Hypothalamus (tissue), 51 donors: ENCODE measurements at regions not wholly inside any gene's neighbourhood (a gene's known extent, or its start where the extent isn't known, plus 50 kb on each side); places are given as distances from the start of the nearest gene placed in this dataset.
"Not testable (repeated sequence)": the region's sequence is repeated elsewhere in the genome, so short reads cannot be mapped to it uniquely, and the experiment has no call there.

Source experiments
- DNase-seq, 51 donors: peaks; one replicate each; lab custom pipeline; 2025; lab: John Stamatoyannopoulos, UW

GRCh38 chr18:76053551-76053950 is 441.5 kb downstream of the ZNF516 start:
- no peak for DNase-seq

DNA sequence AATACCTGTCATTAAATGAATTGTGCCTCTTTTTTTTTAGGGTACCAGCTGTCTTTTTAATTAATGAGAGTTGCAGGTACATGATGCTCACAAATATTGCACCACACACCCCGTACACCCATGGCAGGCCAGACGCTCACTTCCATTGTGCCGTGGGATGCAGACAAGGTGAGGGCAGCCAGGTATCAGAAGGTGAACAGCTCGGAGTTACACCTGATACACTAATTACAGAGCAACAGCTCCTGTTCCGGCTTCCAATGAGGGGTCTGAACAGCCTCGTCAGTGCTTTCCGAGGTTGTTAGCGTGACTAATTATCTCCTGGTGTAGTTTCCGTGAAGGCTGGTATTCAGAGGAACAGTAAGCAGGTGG is 442.8 kb downstream of the ZNF516 start:
- DNase-seq, result no peak

DNA sequence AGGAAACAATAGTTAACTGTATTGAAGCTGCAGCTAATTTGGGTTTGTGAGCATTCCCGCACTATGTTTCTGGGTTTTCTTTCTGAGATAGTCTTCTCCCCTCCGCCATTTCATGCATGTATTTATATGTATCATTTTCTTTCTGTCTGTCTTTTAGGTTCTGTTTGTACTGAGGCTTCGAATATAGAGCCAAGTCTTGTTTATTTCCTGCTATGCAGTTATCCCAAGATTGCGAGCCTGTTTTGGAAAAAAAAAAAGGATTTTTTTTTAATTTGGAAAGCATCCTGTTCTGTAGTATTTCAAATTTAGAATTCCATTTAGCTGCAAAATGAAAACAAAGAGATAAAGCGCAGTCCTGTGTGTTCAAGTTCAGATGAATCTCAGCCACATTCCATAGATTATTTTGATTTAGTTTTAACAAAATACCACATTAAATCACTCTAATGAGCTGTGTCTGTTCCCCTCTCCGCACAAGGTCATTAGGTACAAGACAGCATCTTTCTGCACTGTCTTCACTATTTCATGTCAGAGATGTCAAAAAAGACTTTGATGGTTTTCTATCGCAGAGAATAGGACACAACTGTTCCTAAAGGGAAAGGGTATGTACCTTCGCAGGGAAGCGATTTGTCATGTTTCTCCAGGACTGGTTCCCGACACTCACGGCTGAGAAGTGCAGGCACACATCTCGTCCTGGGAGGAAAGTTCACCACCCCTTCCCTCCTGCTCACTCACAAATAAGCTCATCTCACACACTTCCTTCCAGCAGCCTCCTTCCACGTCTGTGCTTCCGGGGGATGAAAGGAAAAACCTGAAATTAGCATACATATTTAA is 443.4 kb downstream of the ZNF516 start:
- DNase-seq, result no peak

DNA sequence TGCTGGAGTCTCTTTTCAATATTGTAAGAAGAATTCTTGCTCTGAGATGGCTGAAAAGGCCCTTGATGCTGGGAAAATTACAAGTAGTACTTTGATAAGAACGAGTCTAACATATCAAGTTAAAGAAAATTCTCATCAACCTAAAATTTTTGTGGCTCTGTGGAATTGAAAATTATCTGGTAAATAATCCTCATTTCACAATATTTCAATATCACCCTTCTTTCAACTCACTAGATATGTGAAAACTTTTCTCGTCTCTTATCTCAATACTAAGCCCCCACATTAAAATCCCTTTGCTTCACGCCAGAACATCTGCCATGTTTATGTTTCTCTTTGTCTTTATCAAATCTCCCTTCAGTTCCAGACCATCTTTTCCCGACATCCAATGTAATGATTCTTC is 448.8 kb downstream of the ZNF516 start:
- DNase-seq, result no peak

DNA sequence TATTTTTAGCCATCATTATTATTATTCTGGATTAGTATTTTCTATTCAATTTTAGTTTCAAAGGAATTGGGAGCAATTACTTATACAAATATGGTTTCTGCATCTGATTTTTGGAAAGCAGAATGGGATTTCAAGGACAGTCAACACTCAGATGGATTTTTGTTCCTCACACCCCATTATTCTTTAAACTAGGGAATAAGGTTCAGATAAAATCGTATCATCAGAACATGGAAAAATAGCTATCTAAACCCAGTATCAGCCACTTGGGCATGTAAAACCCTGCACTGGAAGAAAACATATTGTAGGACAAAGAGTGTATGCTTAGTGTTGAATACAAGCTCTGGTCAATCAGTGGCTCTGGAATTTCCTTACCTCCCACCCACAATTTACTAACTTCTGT is 452.5 kb downstream of the ZNF516 start:
- no peak for DNase-seq

DNA sequence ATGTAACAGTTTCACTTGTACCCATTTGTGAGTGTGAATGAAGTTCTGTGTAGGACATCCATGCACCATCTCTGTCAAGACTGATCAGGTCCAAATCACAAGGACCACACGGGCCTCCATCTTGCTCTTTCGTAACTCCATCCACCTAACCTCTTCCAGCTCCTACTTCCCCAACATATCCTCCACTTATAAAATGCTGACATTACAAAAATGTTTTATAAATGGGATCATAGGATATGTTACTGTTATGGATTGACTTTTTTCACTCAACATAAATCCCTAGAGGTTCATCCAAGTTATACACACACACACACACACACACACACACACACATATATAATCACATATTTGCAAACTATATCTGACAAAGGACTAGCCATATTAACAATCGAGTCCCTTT is 476.8 kb downstream of the ZNF516 start:
- no peak for DNase-seq

DNA sequence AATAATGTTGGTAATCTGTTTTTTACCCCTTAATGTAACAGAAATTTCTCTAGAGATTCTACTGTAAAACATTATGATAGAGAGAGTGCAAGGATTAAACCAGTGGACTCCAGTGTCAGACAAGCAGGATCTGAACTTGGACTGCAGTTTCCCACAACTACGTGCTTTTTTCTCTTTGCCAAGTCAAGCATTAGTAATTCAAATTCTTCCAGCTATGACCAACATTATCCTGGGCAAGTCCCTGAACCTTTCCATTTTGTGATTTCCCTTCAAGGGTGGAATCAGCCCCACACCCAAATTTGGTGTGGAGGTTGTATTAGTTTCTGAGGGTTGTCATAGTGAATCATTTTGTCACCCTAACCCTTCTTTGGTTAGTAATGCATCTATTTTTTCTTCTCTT is 482.0 kb downstream of the ZNF516 start:
- no peak for DNase-seq

GRCh38 chr18:76005632-76006208 is 489.3 kb downstream of the ZNF516 start:
- DNase-seq, result no peak

- DNase-seq, result not testable (repeated sequence)
These were observed 507.1 kb downstream of the ZNF516 start for GRCh38 chr18:75987913-75988312.

DNA sequence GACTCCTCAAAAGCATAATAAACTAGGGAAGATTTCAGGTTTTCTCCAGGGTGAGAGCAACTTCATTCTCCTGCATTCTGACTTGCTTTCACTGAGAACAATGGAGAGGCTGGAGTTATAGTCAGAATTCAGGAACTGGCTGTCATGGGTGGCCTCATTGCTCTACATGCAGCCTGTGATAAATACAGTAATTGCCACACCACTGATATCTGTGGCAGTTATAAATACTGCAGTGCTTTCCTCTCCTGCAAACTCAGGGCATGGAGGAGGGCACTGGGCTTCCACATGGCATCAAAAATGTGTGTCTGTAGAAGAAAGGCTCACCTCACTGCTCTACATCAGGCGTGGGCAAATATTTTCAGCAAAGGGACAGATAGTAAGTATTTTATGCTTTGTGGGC is 510.2 kb downstream of the ZNF516 start:
- DNase-seq, result no peak

- DNase-seq, result no peak
These were observed 513.9 kb downstream of the ZNF516 start for GRCh38 chr18:75981102-75981501.

DNA sequence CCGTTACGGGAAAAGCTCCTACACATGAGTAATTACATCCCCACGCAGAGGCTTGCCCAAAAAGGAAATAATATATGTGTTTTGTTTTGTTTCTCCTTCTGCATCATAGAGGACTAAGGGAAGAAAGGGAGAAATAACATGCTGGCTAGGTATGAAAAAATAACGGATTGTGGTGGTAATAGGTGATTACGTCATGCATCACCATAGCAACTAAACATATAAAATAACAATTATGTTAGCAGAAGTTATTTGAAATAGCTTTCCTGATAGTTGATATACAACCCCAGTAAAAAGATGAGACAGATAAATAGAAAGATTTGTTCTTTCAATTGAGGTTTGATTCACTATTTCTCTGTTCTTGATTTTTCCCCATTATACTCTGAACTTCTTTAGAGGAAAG is 518.0 kb downstream of the ZNF516 start:
- no peak for DNase-seq

DNA sequence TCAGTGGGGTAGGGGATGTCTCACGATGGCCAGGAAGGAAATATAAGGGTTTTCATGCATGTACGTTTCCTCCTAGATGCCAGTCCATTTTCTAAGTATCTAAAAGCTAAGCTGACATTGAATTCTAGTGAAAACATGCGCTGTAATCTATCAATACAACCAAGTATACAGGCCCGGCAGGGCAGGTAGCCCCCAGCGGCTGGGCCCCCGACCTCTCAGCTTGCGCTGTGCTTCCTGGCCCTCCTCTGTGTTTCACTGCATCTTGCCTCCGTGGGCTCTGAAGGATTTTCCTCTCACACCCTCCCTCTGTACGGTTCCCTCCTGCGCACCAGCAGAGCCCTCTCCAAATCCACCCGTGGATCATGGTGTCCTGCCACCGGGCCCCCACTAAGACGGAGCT is 524.8 kb downstream of the ZNF516 start:
- no peak for DNase-seq

DNA sequence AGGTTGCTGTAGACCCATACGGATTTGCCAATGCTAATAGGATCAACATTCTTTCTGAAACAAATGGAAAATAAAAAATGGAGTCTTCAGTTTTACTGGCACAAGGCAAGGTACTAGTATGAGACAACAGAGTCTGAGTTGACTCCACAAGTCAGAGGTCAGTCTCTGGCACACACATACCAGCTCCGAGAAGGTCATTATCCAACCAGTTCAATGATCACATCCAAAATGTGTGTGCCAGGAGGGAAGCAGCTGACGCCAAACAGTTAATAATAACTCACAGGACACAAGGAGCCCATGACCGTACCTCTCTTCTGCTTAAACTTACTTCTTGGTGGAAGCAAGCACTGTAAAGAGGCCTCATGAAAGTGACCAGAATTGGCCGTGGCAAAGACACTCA is 528.6 kb downstream of the ZNF516 start:
- DNase-seq, result no peak

DNA sequence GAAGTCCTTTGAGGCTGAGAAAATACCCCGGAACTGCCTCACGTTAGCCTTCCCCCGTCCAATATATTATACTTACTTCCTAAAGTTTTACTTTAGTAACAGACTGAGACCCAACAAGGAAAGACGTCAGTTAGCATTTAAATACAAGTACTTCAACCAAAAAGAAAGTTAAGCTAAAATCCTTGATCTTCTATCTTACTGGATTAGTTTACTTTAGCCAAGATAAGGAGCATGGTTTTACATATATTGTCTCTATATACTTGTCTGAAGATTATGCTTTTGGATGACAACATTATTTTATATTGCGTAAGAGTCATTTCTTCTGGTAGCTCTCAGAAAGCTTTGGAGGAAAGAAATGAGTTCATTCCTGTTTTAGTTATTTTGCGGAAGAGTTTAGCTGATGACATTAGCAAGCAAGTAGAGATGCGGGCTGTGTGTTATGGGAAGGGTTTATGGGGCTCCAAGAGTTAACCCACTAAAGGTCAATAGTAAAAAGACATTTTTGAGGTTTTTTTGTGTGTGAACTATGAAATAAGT is 532.9 kb downstream of the ZNF516 start:
- no peak for DNase-seq

DNA sequence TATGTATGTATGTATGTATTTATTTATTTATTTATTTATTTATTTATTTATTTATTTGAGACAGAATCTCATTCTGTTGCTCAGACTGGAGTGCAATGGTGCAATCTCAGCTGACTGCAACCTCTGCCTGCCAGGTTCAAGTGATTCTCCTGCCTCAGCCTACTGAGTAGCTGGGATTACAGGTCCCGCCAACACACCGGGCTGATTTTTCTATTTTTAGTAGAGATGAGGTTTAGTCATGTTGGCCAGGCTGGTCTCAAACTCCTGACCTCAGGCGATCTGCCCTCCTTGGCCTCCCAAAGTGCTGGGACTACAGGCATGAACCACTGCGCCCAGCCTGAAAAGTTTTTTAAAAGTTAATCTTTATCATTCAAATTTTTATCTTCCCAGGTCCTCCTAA is 532.9 kb upstream of the SMIM21 start:
- not testable (repeated sequence) for DNase-seq

DNA sequence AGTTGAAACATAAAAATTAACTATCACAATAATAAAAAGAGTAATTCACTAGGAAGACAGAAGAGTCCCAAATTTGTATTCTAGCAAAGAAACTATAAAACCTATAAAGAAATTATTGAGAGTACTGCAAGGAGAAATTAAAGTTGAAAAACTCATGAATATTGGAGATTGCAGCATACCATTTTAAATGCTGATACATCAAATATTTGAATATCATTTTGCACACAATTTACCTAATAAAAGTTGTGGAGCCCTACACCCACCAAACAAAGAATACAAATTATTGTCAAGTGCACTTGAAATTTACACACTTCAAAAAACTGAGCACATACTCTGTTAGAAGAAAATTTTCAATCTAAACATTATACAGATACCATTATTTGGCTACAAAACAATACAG is 531.6 kb upstream of the SMIM21 start:
- DNase-seq, result no peak

DNA sequence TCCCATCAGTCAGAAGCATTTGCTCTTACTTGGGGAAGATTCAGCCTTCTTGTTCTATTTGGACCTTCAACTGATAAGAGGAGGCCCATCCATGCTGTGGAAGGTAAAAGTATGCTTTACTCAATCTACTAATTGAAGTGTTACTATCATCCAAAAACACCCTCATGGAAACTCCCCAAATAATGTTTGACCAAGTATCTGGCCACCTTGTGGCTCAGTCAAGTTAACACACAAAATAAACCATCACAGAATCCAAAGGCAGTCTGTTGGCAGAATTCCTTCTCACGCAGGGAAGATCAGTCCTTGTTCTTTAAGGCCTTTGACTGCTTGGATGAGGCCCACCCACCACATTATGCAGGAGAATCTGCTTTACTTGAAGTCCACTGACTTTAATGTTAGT is 531.2 kb upstream of the SMIM21 start:
- DNase-seq, result no peak

GRCh38 chr18:75945265-75945933 is 517.9 kb upstream of the SMIM21 start:
- DNase-seq, result no peak

- no peak for DNase-seq
These were observed 509.8 kb upstream of the SMIM21 start for GRCh38 chr18:75937306-75937705.

GRCh38 chr18:75936862-75937261 is 509.4 kb upstream of the SMIM21 start:
- no peak for DNase-seq

DNA sequence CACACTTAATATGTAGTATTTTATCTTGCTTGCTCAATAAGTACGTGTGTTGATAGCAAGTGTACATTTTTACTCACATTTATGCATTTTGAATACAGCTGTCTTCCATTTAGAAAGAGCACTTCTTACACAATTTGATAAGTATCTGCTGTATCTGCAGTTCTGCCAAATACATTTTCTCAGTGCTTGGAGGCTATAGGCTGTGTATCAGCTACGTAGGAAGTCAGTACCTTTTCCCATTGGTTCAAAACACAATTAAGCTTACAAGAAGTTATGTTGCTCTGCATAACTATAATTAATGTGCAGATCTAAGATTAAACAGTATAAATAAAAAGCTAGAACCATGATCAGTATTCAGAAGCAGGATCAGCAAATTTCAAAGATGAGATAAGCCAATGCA is 503.6 kb upstream of the SMIM21 start:
- no peak for DNase-seq
